Inferior parietal cortex (tissue), 1 donor: ENCODE measurements at regions not wholly inside any gene's neighbourhood (a gene's known extent, or its start where the extent isn't known, plus 50 kb on each side); places are given as distances from the start of the nearest gene placed in this dataset.

Experiments used
- DNase-seq: peaks from one replicate; pipeline ENCODE4 v3.0.0-alpha.2; 2016; ENCODE audit errors: extremely low spot score

DNA sequence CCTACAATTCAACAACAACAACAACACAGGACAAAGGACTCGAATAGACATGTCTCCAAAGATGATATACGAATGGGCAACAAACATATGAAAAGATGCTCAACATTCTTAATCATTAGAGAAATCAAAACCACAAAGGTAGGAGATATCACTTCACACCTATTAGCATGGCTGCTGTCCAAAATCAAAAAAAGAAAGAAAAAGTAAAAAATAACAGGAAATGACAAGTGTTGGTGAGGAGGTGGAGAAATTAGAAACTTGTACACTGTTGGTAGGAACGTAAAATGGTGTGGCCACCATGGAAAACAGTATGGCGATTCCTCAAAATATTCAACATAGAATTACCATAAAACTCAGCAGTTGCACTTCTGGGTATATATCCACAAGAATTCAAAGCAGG lies 312.3 kb upstream of the STT3B start:
- no peak for DNase-seq

- DNase-seq = no peak
Measured at GRCh38 chr3:31223278-31223677, 309.4 kb upstream of the STT3B start.

- DNase-seq = no peak
Measured at GRCh38 chr3:31224936-31225335, 307.8 kb upstream of the STT3B start.

DNA sequence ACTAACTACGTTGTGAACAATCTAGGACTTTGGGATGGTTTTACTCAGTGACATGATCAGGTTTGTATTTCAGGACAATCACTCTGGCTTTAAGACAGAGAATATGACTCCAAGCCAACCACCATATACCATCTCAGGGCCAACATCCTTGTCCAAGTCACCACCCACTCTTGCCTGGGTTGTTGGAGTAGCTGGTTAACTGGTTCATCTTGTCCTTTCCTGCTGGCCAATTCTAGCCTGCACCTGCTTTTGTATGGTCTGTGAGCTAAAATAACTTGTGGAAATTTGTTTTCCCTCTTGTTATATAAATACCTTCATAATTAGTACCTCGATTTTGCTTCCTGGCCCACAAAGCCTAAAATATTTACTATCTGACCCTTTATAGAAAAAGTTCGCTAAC lies 306.8 kb upstream of the STT3B start:
- no peak for DNase-seq

DNA sequence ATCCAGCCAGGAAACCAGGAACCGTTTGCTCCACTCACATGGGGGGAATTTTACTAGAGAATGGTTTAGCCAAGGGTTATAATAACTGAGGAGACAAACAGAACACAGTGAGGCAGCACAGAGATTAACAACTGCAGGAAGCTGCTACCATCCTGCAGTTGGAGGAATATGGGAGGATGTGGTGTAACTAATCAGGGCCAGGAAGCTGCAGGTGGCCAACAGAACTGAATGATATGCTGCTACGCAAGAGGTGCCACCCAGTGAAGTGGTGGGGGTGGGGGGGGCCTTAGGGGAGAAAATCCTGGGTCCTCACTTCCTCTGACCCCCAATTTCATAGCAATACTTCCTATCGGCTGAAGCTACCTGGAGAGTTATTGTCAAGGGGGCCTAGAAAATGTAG lies 306.4 kb upstream of the STT3B start:
- DNase-seq = no peak

GRCh38 chr3:31227131-31227562 lies 305.6 kb upstream of the STT3B start:
- DNase-seq = no peak

DNA sequence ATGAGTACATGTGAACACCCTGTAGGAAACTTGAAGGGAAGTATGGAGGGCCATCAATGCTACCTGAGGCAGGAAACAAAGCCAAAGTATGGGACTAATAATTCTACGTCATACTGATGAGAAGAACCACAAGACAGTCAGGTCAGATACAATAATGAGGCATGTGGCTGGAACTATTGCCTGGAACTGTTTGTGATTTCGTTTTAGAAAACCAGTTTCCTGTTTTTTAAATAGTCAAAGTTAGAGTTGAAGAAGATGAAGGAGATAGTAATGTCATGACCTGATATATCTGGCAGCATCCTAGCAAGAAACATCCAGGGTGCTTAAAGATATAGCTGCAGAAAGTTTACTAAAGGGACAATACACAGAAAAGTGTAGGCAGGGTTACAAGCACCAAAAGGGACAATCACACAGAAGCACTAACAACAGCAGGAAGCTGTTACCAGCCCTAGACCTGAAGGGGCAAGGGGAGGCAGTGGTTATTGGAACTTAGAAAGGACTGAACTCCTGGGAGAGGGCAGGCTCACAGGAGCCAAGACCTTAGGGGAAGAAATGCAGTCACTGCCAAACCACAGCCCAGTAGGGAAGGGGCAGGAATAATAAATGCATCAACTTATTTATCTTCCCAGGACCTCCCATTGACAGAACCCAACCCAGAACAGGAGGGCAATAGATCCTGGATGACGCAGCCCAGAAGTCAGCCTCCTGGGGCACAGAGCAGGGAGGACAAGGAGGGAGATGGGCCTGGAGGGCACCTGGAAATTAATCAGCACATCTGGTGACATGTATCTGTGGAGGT lies 302.1 kb upstream of the STT3B start:
- DNase-seq = no peak

GRCh38 chr3:31232055-31233025 lies 300.4 kb upstream of the STT3B start:
- no peak for DNase-seq

DNA sequence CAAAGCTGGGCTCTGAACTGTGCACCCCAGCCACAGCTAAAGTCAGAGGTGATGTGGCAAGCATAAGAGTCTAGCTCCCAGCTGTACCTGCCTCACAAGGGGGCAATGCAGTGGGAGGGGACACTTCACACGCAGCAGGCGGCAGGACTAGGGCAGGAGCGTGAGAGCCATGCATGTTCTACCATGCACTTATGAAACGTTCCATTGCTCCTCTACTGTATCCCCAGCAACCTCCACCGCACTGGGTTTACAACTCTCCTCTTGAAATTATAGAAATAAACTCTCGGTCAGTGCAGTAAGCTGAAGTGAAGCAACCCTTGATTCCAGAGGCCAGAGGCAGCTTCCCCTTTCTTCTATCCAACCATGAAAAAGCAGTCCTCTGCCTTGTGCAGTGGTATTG lies 298.6 kb upstream of the STT3B start:
- DNase-seq = no peak

GRCh38 chr3:31235062-31235700 lies 297.5 kb upstream of the STT3B start:
- no peak for DNase-seq

GRCh38 chr3:31237887-31238286 lies 294.8 kb upstream of the STT3B start:
- no peak for DNase-seq

DNA sequence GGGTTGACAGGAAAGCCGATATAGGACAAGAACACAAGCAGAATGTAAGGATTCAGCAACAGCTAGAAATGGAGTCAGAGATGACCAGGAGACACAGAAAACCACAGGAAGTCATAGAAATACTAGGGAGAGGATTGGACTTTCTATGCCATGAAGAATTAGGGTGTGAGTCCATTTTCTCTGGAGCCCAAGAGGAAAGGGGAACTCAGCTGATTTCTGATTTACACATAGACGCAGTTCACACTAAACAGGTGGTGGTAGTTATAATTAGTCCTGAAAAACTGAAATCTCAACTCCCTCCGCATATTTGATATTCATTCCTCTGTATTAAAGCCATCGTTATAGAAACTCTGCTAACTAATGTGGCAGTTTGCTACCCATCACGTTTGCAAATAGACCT lies 292.7 kb upstream of the STT3B start:
- no peak for DNase-seq

DNA sequence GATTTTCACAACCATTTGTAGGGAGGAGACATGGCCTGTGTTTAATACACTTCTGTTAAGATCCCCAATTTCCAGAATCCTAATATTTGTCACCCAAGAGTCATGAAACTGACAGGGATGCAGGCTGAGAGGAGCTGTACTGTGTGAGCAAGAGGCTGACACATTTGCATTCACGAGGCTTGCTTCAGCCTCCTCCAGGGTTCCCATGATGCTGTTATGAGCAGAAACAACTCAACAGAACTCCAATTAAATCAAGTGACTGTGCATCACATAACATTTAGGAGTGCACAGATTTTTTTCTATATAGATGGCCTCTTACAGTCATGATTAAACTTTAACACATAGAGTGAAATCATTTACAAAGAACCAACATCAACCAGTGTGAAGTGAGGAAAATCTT lies 292.3 kb upstream of the STT3B start:
- DNase-seq = no peak

DNA sequence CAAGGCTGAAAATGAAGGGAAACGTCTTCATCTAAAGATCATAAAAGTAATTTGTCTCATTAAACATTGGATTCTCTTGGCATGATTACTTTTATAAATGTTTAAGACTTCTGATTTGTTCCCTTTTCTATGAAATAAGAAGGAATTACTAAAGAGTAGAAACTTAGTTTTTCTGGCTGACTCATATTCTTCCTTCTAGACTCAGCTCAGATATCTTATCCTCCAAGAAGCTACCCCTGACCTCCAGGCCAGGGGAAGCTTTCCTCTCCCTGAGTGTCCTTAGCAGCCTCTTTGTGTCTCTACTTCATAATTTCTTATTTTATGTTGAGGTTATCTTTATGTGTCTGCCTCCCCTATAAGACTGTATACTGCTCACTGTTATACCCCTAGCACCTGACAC lies 291.9 kb upstream of the STT3B start:
- DNase-seq = no peak

DNA sequence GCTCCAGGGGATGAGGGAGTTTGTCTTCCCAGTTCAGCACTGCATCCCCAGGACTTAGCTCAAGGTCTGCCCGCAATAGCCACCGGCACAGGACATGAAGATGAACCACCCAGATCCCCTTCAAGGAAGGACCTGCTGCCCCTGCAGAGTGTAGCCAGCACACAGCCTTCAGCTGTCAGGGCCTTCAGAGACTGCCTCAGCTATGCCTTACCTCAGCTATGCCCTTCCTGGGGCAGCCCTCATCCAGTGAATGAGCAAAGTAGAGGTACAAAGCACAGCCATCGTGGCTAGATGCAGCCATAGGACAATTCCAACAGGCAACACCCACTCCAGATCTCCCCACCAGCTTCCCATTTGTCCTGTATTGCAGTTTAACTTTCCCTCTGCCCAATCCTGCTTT lies 291.2 kb upstream of the STT3B start:
- DNase-seq = no peak

GRCh38 chr3:31242026-31242960 lies 290.4 kb upstream of the STT3B start:
- no peak for DNase-seq

GRCh38 chr3:31244929-31245817 lies 287.6 kb upstream of the STT3B start:
- DNase-seq = no peak

DNA sequence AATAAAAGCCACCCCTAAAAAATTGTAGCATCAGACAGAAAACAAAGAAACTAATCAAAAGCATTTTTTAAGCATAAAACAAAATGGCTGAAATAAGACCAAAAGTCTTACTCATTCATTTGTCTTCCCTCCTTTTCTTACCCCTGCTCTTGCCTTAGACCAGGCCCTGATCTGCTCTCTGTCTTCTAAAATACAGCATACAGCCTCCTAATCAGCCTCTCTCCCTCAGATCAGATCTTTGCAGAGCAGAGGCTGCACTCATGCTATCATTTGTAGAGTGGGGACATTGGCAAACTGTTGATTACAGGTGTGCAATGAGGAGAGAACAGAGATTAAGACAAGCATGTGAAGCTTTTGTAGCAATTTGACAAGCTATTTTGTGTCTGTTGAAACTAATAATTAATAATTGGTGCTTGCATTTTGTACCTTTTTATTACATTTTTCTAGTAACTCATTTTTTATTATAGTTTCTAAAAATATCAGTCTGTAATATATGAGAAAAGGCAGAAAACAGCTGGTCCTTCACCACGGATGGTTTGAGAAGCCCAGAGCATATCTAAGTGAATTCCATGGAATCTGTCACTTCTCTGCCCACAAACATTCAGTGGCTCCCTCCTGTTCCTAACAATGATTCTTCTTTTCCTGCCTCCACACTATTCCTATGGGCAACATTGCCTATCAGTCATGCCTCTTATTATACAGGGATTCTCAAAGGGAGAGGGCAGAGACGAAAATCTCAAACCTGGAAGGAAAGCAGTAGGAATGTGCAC lies 286.2 kb upstream of the STT3B start:
- DNase-seq = no peak

DNA sequence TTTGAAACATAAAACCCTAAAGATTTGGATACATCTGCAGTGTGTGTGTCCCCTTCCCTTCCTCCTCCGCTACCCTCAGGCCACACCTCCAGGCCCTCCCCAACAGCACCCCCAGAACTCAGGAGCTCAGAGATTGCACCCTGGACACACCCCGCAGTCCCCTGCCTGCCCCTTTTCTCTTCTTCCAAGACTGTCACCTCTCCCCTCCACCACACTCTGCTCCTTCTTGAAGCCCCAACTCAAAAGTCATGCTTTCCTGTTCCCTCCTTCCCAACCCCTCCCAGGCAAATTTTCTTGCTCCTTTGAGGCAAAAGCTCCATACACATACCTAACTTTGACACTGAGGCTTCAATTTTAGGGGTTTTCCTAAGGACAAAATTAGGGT lies 285.7 kb upstream of the STT3B start:
- DNase-seq = no peak
